ENCODE measurements at regions not wholly inside any gene's neighbourhood (a gene's known extent, or its start where the extent isn't known, plus 50 kb on each side); places are given as distances from the start of the nearest gene placed in this dataset.

DNA sequence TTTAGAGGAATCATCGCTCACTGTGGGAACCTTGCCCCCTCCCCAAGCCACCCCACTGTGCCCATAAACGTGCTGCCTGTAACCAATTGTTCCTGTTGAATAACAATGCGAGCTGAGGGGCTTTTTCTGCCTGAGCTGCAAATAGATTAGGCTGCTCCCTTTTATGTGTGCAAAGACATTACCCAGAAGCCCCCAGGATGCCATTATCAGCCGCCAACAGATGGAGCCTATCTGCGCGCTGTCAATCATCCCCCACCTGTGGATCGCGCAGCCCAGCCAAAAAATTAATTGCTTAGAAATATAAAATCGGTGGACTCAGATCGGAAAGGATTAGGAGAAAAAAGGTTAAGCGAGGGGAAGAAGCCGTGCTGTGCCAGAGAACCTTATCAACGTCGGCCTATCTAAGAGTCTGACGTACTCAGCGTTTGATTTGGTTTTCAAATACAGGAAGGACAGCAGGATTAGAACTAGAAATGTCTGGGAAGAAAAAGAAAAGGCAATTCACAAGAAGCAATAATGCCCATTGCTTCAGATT lies 167.3 kb upstream of the MYO3A start:
- TF ChIP-seq POLR2A (IDR thresholded peaks at IDR 0.05): no peak
- no peak for TF ChIP-seq CTCF (IDR thresholded peaks at IDR 0.05)
